Activated naive CD4-positive, alpha-beta T cell (primary cell): ENCODE measurements at regions not wholly inside any gene's neighbourhood (a gene's known extent, or its start where the extent isn't known, plus 50 kb on each side); places are given as distances from the start of the nearest gene placed in this dataset.

Experiments used
- DNase-seq, 4 experiments: peaks; one replicate each; lab custom pipeline; 2025; lab: John Stamatoyannopoulos, UW

- DNase-seq: no peak
These were observed 92.9 kb upstream of the SYNDIG1 start for GRCh38 chr20:24376311-24377099.

GRCh38 chr20:24373372-24373771 is 96.1 kb upstream of the SYNDIG1 start:
- DNase-seq: no peak

- DNase-seq: no peak
These were observed 98.3 kb upstream of the SYNDIG1 start for GRCh38 chr20:24370911-24371695.

- no peak for DNase-seq
These were observed 99.2 kb upstream of the SYNDIG1 start for GRCh38 chr20:24370249-24370648.

- no peak for DNase-seq
These were observed 101.2 kb upstream of the SYNDIG1 start for GRCh38 chr20:24368253-24368652.

- DNase-seq: no peak
These were observed 103.0 kb upstream of the SYNDIG1 start for GRCh38 chr20:24366336-24367004.

- no peak for DNase-seq
These were observed 103.8 kb upstream of the SYNDIG1 start for GRCh38 chr20:24365670-24366069.

GRCh38 chr20:24364482-24364881 is 104.9 kb upstream of the SYNDIG1 start:
- no peak for DNase-seq

GRCh38 chr20:24363031-24363430 is 106.4 kb upstream of the SYNDIG1 start:
- no peak for DNase-seq

- DNase-seq: no peak
These were observed 107.3 kb upstream of the SYNDIG1 start for GRCh38 chr20:24362080-24362479.

GRCh38 chr20:24361541-24361940 is 107.9 kb upstream of the SYNDIG1 start:
- no peak for DNase-seq

GRCh38 chr20:24360531-24360930 is 108.9 kb upstream of the SYNDIG1 start:
- no peak for DNase-seq

- DNase-seq: no peak
These were observed 110.0 kb upstream of the SYNDIG1 start for GRCh38 chr20:24359321-24360027.

GRCh38 chr20:24357931-24358330 is 111.5 kb upstream of the SYNDIG1 start:
- no peak for DNase-seq

GRCh38 chr20:24357177-24357576 is 112.3 kb upstream of the SYNDIG1 start:
- no peak for DNase-seq

GRCh38 chr20:24353135-24353690 is 116.2 kb upstream of the SYNDIG1 start:
- DNase-seq: no peak

GRCh38 chr20:24350923-24351368 is 118.5 kb upstream of the SYNDIG1 start:
- no peak for DNase-seq

GRCh38 chr20:24341781-24342180 is 127.6 kb upstream of the SYNDIG1 start:
- no peak for DNase-seq

GRCh38 chr20:24340933-24341332 is 128.5 kb upstream of the SYNDIG1 start:
- DNase-seq: no peak

GRCh38 chr20:24339210-24339641 is 130.2 kb upstream of the SYNDIG1 start:
- no peak for DNase-seq

GRCh38 chr20:24337551-24337950 is 131.9 kb upstream of the SYNDIG1 start:
- no peak for DNase-seq

GRCh38 chr20:24337069-24337468 is 132.4 kb upstream of the SYNDIG1 start:
- DNase-seq: no peak
